AG04449 (cell line): ENCODE measurements at regions not wholly inside any gene's neighbourhood (a gene's known extent, or its start where the extent isn't known, plus 50 kb on each side); places are given as distances from the start of the nearest gene placed in this dataset.

Source experiments
- CTCF ChIA-PET: fragments of 350-600 bp; formaldehyde crosslinking; extraction: SDS; loops from one replicate; lab custom pipeline; 2021; ENCODE audit warnings: antibody characterized with exemption; lab: Yijun Ruan, JAX
- POLR2A ChIA-PET: fragments of 400-600, 350-600 bp; formaldehyde crosslinking; extraction: SDS; loops from one replicate; lab custom pipeline; 2020; ENCODE audit warnings: antibody characterized with exemption, inconsistent platforms; lab: Yijun Ruan, JAX
- DNase-seq: peaks from one replicate; pipeline ENCODE4 v3.0.0-alpha.2; 2010; ENCODE audit warnings: low read depth, low spot score
- H3K4me3 ChIP-seq: 2 replicates; pipeline ENCODE4 v1.5.1; 2011; ENCODE audit warnings: low read depth, mild to moderate bottlenecking, control low read depth, low read length
- CTCF ChIP-seq: IDR thresholded peaks from one replicate; pipeline ENCODE4 v1.5.1; 2011; ENCODE audit warnings: mild to moderate bottlenecking, moderate library complexity, low read length, control low read depth, inconsistent platforms; ENCODE audit not compliant: insufficient read depth; ENCODE audit errors: missing control alignments

GRCh38 chr5:12825163-12825562 lies 920.9 kb upstream of the CTNND2 start:
- DNase-seq, result no peak
- H3K4me3 ChIP-seq, result no peak overlapping the region
- ChIA-PET CTCF (no interaction called here), POLR2A (no interaction called here)
- TF ChIP-seq CTCF, result no peak

GRCh38 chr5:12805165-12805698 lies 901.0 kb upstream of the CTNND2 start:
- ChIA-PET POLR2A (no interaction called here), CTCF (no interaction called here)
- no peak overlapping the region for H3K4me3 ChIP-seq
- TF ChIP-seq CTCF, result no peak
- no peak for DNase-seq

- DNase-seq, result no peak
- no peak overlapping the region for H3K4me3 ChIP-seq
- POLR2A ChIA-PET, result no interaction called here
- CTCF ChIA-PET, result no interaction called here
- TF ChIP-seq CTCF, result no peak
These were observed 894.9 kb upstream of the CTNND2 start for GRCh38 chr5:12799165-12799564.

GRCh38 chr5:12795333-12795663 lies 891.1 kb upstream of the CTNND2 start:
- ChIA-PET CTCF (no interaction called here), POLR2A (no interaction called here)
- TF ChIP-seq CTCF, result no peak
- no peak overlapping the region for H3K4me3 ChIP-seq
- DNase-seq, result no peak

- CTCF ChIA-PET, result no interaction called here
- POLR2A ChIA-PET, result no interaction called here
- H3K4me3 ChIP-seq, result no peak overlapping the region
- TF ChIP-seq CTCF, result no peak
- DNase-seq, result no peak
These were observed 890.5 kb upstream of the CTNND2 start for GRCh38 chr5:12794476-12795332.

GRCh38 chr5:12793373-12793772 lies 889.1 kb upstream of the CTNND2 start:
- POLR2A ChIA-PET, result no interaction called here
- CTCF ChIA-PET, result no interaction called here
- DNase-seq, result no peak
- no peak for TF ChIP-seq CTCF
- H3K4me3 ChIP-seq, result no peak overlapping the region
